Astrocyte (in vitro differentiated cells and primary cell): ENCODE measurements at regions not wholly inside any gene's neighbourhood (a gene's known extent, or its start where the extent isn't known, plus 50 kb on each side); places are given as distances from the start of the nearest gene placed in this dataset.

ENCODE experiments used
- DNase-seq: peaks from one replicate; pipeline ENCODE4 v3.0.0-alpha.2; 2010; ENCODE audit warnings: low read depth
- FAIRE-seq: peaks from 2 replicates; lab custom pipeline; 2011; peaks lifted over from hg19 to GRCh38; lab: Jason Lieb, UNC
- H2AFZ ChIP-seq: 2 replicates; pipeline ENCODE4 v1.6.0; 2012; ENCODE audit warnings: low read depth, low read length, inconsistent platforms
- H3K27ac ChIP-seq: 2 replicates; pipeline ENCODE4 v1.5.1; 2011; ENCODE audit warnings: low read depth, low read length, inconsistent platforms
- H3K27me3 ChIP-seq: 2 replicates; pipeline ENCODE4 v1.6.0; 2011; ENCODE audit warnings: low read length, inconsistent platforms; ENCODE audit not compliant: insufficient read depth
- H3K36me3 ChIP-seq: 2 replicates; pipeline ENCODE4 v1.5.1; 2011; ENCODE audit warnings: low read length, inconsistent platforms; ENCODE audit not compliant: insufficient read depth
- H3K4me1 ChIP-seq: 2 replicates; pipeline ENCODE4 v1.5.1; 2011; ENCODE audit warnings: low read length, inconsistent platforms; ENCODE audit not compliant: insufficient read depth
- H3K4me2 ChIP-seq: 2 replicates; pipeline ENCODE4 v1.6.0; 2012; ENCODE audit warnings: low read length, inconsistent platforms
- H3K4me3 ChIP-seq: 2 replicates; pipeline ENCODE4 v1.5.1; 2011; ENCODE audit warnings: low read depth, mild to moderate bottlenecking, low read length, inconsistent platforms; ENCODE audit not compliant: insufficient read depth
- H3K79me2 ChIP-seq: 2 replicates; pipeline ENCODE4 v1.6.0; 2012; ENCODE audit warnings: mild to moderate bottlenecking, low read length, inconsistent platforms; ENCODE audit not compliant: insufficient read depth
- H3K9ac ChIP-seq: 2 replicates; pipeline ENCODE4 v1.6.0; 2012; ENCODE audit warnings: mild to moderate bottlenecking, low read length, inconsistent platforms
- H3K9me3 ChIP-seq: 2 replicates; pipeline ENCODE4 v1.5.1; 2012; ENCODE audit warnings: low read depth, mild to moderate bottlenecking, low read length, inconsistent platforms; ENCODE audit not compliant: insufficient read depth
- H4K20me1 ChIP-seq: 2 replicates; pipeline ENCODE4 v1.6.0; 2012; ENCODE audit warnings: low read length, inconsistent platforms; ENCODE audit not compliant: insufficient read depth
- H3K27ac Mint-ChIP-seq: one replicate; pipeline ENCODE4 v1.8.0; 2021; ENCODE audit warnings: mild to moderate bottlenecking, mixed read lengths; ENCODE audit not compliant: unreplicated experiment
- H3K27me3 Mint-ChIP-seq: one replicate; pipeline ENCODE4 v1.8.0; 2021; ENCODE audit warnings: low read depth, mixed read lengths; ENCODE audit not compliant: unreplicated experiment
- H3K36me3 Mint-ChIP-seq: one replicate; pipeline ENCODE4 v1.8.0; 2021; ENCODE audit warnings: low read depth, mixed read lengths; ENCODE audit not compliant: unreplicated experiment
- H3K4me1 Mint-ChIP-seq: one replicate; pipeline ENCODE4 v1.8.0; 2021; ENCODE audit warnings: low read depth, mixed read lengths; ENCODE audit not compliant: unreplicated experiment
- H3K4me3 Mint-ChIP-seq: one replicate; pipeline ENCODE4 v1.8.0; 2021; ENCODE audit warnings: mild to moderate bottlenecking, moderate library complexity, mixed read lengths; ENCODE audit not compliant: unreplicated experiment
- H3K9me3 Mint-ChIP-seq: one replicate; pipeline ENCODE4 v1.8.0; 2021; ENCODE audit warnings: mild to moderate bottlenecking, mixed read lengths; ENCODE audit not compliant: unreplicated experiment
- CTCF ChIP-seq: IDR thresholded peaks from 2 replicates; pipeline ENCODE4 v1.5.1; 2011; ENCODE audit warnings: low read depth, mild to moderate bottlenecking, inconsistent platforms, low read length, moderate library complexity; ENCODE audit not compliant: insufficient read depth
- EZH2 ChIP-seq: IDR thresholded peaks from 2 replicates; pipeline ENCODE4 v1.6.1; 2012; ENCODE audit warnings: mild to moderate bottlenecking, low read length, inconsistent platforms; ENCODE audit not compliant: insufficient read depth

DNA sequence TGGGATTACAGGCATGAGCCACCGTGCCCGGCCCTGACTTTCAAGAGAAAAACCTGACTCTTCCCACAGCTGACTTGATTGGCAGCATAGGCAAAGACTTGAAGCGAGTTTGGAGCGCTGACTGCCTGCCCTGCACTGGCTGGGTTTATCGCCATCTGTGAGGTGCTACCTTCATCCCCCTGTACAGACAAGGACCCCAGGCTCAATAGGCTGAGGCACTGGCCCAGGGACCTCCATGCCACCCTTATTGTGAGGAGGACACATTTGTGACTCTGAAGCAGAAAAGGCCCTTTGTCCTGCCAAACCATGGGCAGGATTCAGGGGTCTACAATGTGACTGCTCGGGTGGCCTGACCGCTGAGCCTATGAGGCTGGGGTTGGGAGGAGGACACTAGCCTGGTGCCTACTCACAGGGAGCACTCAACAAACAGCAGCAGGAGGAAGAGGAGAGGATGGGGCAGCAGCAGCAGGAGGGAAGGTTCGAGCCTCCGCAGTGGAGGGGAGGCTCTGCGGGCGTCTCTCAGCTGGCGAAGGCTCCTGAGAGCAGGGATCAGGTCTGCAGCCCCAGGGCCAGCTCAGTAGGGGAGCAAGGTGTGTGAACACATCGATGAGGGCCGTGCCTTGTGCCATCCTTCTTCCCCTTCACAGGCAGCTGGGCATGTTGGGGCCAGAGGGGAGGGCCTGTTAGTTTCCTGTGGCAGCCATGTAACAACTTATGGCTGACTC, 72.9 kb upstream of the WNT7B start:
- Mint-ChIP-seq H3K27me3 (peaks cover 55% of the 10 kb centered on the region), H3K36me3 (peaks cover 3% of the 10 kb centered on the region), H3K4me3 (no peak overlapping the region), H3K27ac (no peak overlapping the region), H3K4me1 (no peaks in the 10 kb centered on the region), H3K9me3 (peaks cover 3% of the 10 kb centered on the region)
- TF ChIP-seq CTCF (no peak), EZH2 (no peak)
- Histone ChIP-seq H3K4me1 (peaks cover 32% of the 10 kb centered on the region), H3K4me2 (no peak overlapping the region), H4K20me1 (no peaks in the 10 kb centered on the region), H3K27me3 (no peaks in the 10 kb centered on the region), H2AFZ (no peak overlapping the region), H3K79me2 (peaks cover 64% of the 10 kb centered on the region), H3K36me3 (no peaks in the 10 kb centered on the region), H3K4me3 (no peak overlapping the region), H3K9ac (no peak overlapping the region), H3K9me3 (no peaks in the 10 kb centered on the region), H3K27ac (no peak overlapping the region)
- DNase-seq, result no peak
- no peak for FAIRE-seq

DNA sequence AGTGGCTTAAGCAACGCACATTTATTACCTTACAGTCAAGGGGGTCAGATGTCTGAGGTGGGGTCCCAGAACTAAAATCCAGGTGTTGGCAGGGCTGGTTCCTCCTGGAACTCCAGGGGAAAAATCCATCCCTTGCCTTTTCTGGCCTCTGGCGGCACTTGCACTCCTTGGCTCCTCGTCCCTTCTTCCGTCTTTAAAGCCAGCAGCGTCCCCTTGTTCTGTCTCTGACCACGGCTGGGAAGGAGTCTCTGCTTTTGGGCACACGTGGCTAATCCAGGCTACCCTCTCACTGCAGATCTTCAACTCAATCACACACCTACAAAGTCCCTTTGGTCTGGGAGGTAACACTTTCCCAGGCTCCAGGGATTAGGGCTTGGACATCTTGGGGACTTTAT, 73.5 kb upstream of the WNT7B start:
- no peak overlapping the region for H2AFZ ChIP-seq
- H3K36me3 ChIP-seq, result no peaks in the 10 kb centered on the region
- FAIRE-seq (no peak), DNase-seq (no peak)
- Mint-ChIP-seq H3K4me1 (no peaks in the 10 kb centered on the region), H3K27ac (no peak overlapping the region), H3K36me3 (peaks cover 3% of the 10 kb centered on the region), H3K27me3 (peaks cover 56% of the 10 kb centered on the region), H3K9me3 (peaks cover 3% of the 10 kb centered on the region), H3K4me3 (no peak overlapping the region)
- no peaks in the 10 kb centered on the region for H3K27me3 ChIP-seq
- H3K27ac ChIP-seq, result no peak overlapping the region
- no peaks in the 10 kb centered on the region for H4K20me1 ChIP-seq
- H3K4me3 ChIP-seq, result no peak overlapping the region
- no peak overlapping the region for H3K9ac ChIP-seq
- no peaks in the 10 kb centered on the region for H3K9me3 ChIP-seq
- TF ChIP-seq EZH2, result no peak
- no peak for TF ChIP-seq CTCF
- H3K4me2 ChIP-seq, result no peak overlapping the region
- H3K79me2 ChIP-seq, result peaks cover 64% of the 10 kb centered on the region
- H3K4me1 ChIP-seq, result peaks cover 32% of the 10 kb centered on the region

GRCh38 chr22:46050916-46051614, 74.1 kb upstream of the WNT7B start:
- no peak overlapping the region for H3K27ac ChIP-seq
- Mint-ChIP-seq H3K4me1 (no peaks in the 10 kb centered on the region), H3K9me3 (peaks cover 3% of the 10 kb centered on the region), H3K27me3 (peaks cover 56% of the 10 kb centered on the region), H3K36me3 (peaks cover 3% of the 10 kb centered on the region), H3K4me3 (no peak overlapping the region), H3K27ac (no peak overlapping the region)
- peaks cover 64% of the 10 kb centered on the region for H3K79me2 ChIP-seq
- H3K36me3 ChIP-seq, result no peaks in the 10 kb centered on the region
- no peak overlapping the region for H3K9ac ChIP-seq
- TF ChIP-seq CTCF (no peak), EZH2 (no peak)
- H4K20me1 ChIP-seq, result no peaks in the 10 kb centered on the region
- H3K4me2 ChIP-seq, result no peak overlapping the region
- H3K4me3 ChIP-seq, result no peak overlapping the region
- H3K9me3 ChIP-seq, result no peaks in the 10 kb centered on the region
- DNase-seq (no peak), FAIRE-seq (no peak)
- no peaks in the 10 kb centered on the region for H3K27me3 ChIP-seq
- H2AFZ ChIP-seq, result no peak overlapping the region
- peaks cover 35% of the 10 kb centered on the region for H3K4me1 ChIP-seq
